Sigmoid colon (tissue), 3 donors: ENCODE measurements at regions not wholly inside any gene's neighbourhood (a gene's known extent, or its start where the extent isn't known, plus 50 kb on each side); places are given as distances from the start of the nearest gene placed in this dataset.

Experiments used
- CTCF ChIP-seq, 4 experiments: fragments of 450-650 bp in 3 of 4; fragments of 200-600 bp in 1 of 4; IDR thresholded peaks; one replicate each; pipeline ENCODE4 v1.5.1; 2016 to 2019; ENCODE audit warnings: antibody characterized with exemption in 4 of 4, mild to moderate bottlenecking in 3 of 4, moderate library complexity in 2 of 4
- POLR2A ChIP-seq, 2 donors: fragments of 450-650 bp; IDR thresholded peaks; one replicate each; pipeline ENCODE4 v1.6.1; 2016; ENCODE audit warnings: antibody characterized with exemption in 2 of 2, mild to moderate bottlenecking in 2 of 2, moderate library complexity in 2 of 2

- no peak for TF ChIP-seq CTCF (IDR thresholded peaks at IDR 0.05)
- no peak for TF ChIP-seq POLR2A (IDR thresholded peaks at IDR 0.05)
These were observed 665.7 kb downstream of the TMEM182 start for GRCh38 chr2:103427567-103427966.
